ENCODE measurements at regions not wholly inside any gene's neighbourhood (a gene's known extent, or its start where the extent isn't known, plus 50 kb on each side); places are given as distances from the start of the nearest gene placed in this dataset.

DNA sequence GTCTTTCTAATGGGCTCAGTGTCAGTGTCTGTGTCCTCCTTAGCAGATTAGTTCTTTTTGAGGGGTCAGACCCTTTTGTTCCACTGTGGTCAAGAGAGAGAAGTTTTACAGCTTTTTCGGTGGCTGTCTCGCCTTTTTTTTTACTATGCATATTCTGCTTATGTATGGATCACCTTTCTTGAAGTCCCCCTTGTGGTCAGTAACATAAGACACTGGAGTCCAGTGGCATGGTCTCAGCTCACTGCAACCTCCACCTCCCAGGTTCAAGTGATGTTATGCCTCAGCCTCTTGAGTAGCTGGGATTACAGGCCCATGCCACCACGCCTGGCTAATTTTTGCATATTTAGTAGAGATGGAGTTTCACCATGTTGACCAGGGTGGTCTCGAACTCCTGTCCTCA lies 54.0 kb upstream of the PGRMC2 start:
- no peak for DNase-seq
- POLR2A ChIA-PET: interaction anchor here (0.9 kb wide), 1 partner anchor 20 kb away, joined by 3 read pairs; no protein-coding TSS in a partner anchor
- no peak overlapping the region for H3K4me3 Mint-ChIP-seq (ENCODE audit: unreplicated experiment)
- H3K36me3 ChIP-seq (ENCODE audit: control insufficient read depth, insufficient read depth, low read length): no peaks in the 10 kb centered on the region
- H3K4me1 ChIP-seq: no peaks in the 10 kb centered on the region
- H3K4me1 Mint-ChIP-seq (ENCODE audit: low read depth, unreplicated experiment): no peaks in the 10 kb centered on the region
- no peaks in the 10 kb centered on the region for H3K9me3 Mint-ChIP-seq (ENCODE audit: unreplicated experiment)
- H3K27me3 Mint-ChIP-seq (ENCODE audit: insufficient read depth, unreplicated experiment): no peaks in the 10 kb centered on the region
- no TSS peak for BruUV-seq (replicated peaks)
- H3K27me3 ChIP-seq (replicated peaks; ENCODE audit: control insufficient read depth, insufficient read depth, low read length): no peaks in the 10 kb centered on the region
- no peaks in the 10 kb centered on the region for H3K36me3 Mint-ChIP-seq (ENCODE audit: insufficient read depth, unreplicated experiment)
- no peaks in the 10 kb centered on the region for H3K9me3 ChIP-seq
- intact Hi-C loops (cut with micrococcal nuclease; ENCODE audit: unreplicated experiment): loop anchor here (1.0 kb wide), 1 partner anchor 150 kb away; no protein-coding TSS in a partner anchor
- TF ChIP-seq, protein P1, sequence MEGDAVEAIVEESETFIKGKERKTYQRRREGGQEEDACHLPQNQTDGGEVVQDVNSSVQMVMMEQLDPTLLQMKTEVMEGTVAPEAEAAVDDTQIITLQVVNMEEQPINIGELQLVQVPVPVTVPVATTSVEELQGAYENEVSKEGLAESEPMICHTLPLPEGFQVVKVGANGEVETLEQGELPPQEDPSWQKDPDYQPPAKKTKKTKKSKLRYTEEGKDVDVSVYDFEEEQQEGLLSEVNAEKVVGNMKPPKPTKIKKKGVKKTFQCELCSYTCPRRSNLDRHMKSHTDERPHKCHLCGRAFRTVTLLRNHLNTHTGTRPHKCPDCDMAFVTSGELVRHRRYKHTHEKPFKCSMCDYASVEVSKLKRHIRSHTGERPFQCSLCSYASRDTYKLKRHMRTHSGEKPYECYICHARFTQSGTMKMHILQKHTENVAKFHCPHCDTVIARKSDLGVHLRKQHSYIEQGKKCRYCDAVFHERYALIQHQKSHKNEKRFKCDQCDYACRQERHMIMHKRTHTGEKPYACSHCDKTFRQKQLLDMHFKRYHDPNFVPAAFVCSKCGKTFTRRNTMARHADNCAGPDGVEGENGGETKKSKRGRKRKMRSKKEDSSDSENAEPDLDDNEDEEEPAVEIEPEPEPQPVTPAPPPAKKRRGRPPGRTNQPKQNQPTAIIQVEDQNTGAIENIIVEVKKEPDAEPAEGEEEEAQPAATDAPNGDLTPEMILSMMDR (IDR thresholded peaks at IDR 0.05; ENCODE audit: insufficient read depth in 1 of 2, low read depth in 1 of 2, low read length in 1 of 2, severe bottlenecking in 1 of 2, unreplicated experiment in 1 of 2): peak in 1 of 2 experiments; percentile 4
- H3K27ac Mint-ChIP-seq (ENCODE audit: unreplicated experiment): no peak overlapping the region
- CTCF ChIA-PET: interaction anchor here (1.1 to 1.6 kb wide), 2 partner anchors 19 to 273 kb away, joined by 3 to 6 read pairs; no protein-coding TSS in a partner anchor
- no peak overlapping the region for H3K4me3 ChIP-seq (ENCODE audit: low read depth, low read length)

GRCh38 chr4:128338634-128339355 lies 51.2 kb upstream of the PGRMC2 start:
- TF ChIP-seq, protein P1 (IDR thresholded peaks at IDR 0.05; ENCODE audit: insufficient read depth in 1 of 2, low read depth in 1 of 2, low read length in 1 of 2, severe bottlenecking in 1 of 2, unreplicated experiment in 1 of 2): no peak
- Mint-ChIP-seq H3K27ac (ENCODE audit: unreplicated experiment) (no peak overlapping the region), H3K9me3 (ENCODE audit: unreplicated experiment) (no peaks in the 10 kb centered on the region), H3K4me3 (ENCODE audit: unreplicated experiment) (no peak overlapping the region), H3K36me3 (ENCODE audit: insufficient read depth, unreplicated experiment) (no peaks in the 10 kb centered on the region), H3K4me1 (ENCODE audit: low read depth, unreplicated experiment) (no peaks in the 10 kb centered on the region), H3K27me3 (ENCODE audit: insufficient read depth, unreplicated experiment) (no peaks in the 10 kb centered on the region)
- Histone ChIP-seq H3K9me3 (no peaks in the 10 kb centered on the region), H3K27me3 (replicated peaks; ENCODE audit: control insufficient read depth, insufficient read depth, low read length) (no peaks in the 10 kb centered on the region), H3K4me1 (no peaks in the 10 kb centered on the region), H3K36me3 (ENCODE audit: control insufficient read depth, insufficient read depth, low read length) (no peaks in the 10 kb centered on the region), H3K4me3 (ENCODE audit: low read depth, low read length) (no peak overlapping the region)
- BruUV-seq (replicated peaks): no TSS peak
- CTCF ChIA-PET: no interaction called here
- intact Hi-C loops (cut with micrococcal nuclease; ENCODE audit: unreplicated experiment): no loop called here
- POLR2A ChIA-PET: no interaction called here
- no peak for DNase-seq

GRCh38 chr4:128337863-128338262 lies 50.2 kb upstream of the PGRMC2 start:
- H3K9me3 Mint-ChIP-seq (ENCODE audit: unreplicated experiment): no peaks in the 10 kb centered on the region
- no peak for DNase-seq
- POLR2A ChIA-PET: no interaction called here

More at GRCh38 chr4:128337863-128338262, 50.2 kb upstream of the PGRMC2 start:
- Mint-ChIP-seq H3K4me3 (ENCODE audit: unreplicated experiment) (no peak overlapping the region), H3K36me3 (ENCODE audit: insufficient read depth, unreplicated experiment) (no peaks in the 10 kb centered on the region), H3K27me3 (ENCODE audit: insufficient read depth, unreplicated experiment) (no peaks in the 10 kb centered on the region), H3K4me1 (ENCODE audit: low read depth, unreplicated experiment) (no peaks in the 10 kb centered on the region), H3K27ac (ENCODE audit: unreplicated experiment) (no peak overlapping the region)
- BruUV-seq (replicated peaks): no TSS peak
- H3K4me1 ChIP-seq: no peaks in the 10 kb centered on the region
- H3K36me3 ChIP-seq (ENCODE audit: control insufficient read depth, insufficient read depth, low read length): no peaks in the 10 kb centered on the region
- CTCF ChIA-PET: no interaction called here
- intact Hi-C loops (cut with micrococcal nuclease; ENCODE audit: unreplicated experiment): no loop called here
- H3K27me3 ChIP-seq (replicated peaks; ENCODE audit: control insufficient read depth, insufficient read depth, low read length): no peaks in the 10 kb centered on the region
- no peak overlapping the region for H3K4me3 ChIP-seq (ENCODE audit: low read depth, low read length)
- TF ChIP-seq, protein P1 (IDR thresholded peaks at IDR 0.05; ENCODE audit: insufficient read depth in 1 of 2, low read depth in 1 of 2, low read length in 1 of 2, severe bottlenecking in 1 of 2, unreplicated experiment in 1 of 2): no peak
- no peaks in the 10 kb centered on the region for H3K9me3 ChIP-seq

Measured in Caco-2 (cell line).